Inflammatory macrophage treated with lipopolysaccharide for 1 hour (primary cell): ENCODE measurements at regions not wholly inside any gene's neighbourhood (a gene's known extent, or its start where the extent isn't known, plus 50 kb on each side); places are given as distances from the start of the nearest gene placed in this dataset.

Experiments used
- DNase-seq, 2 donors: peaks; one replicate each; pipeline ENCODE4 v3.0.0-alpha.2; 2020 to 2022

DNA sequence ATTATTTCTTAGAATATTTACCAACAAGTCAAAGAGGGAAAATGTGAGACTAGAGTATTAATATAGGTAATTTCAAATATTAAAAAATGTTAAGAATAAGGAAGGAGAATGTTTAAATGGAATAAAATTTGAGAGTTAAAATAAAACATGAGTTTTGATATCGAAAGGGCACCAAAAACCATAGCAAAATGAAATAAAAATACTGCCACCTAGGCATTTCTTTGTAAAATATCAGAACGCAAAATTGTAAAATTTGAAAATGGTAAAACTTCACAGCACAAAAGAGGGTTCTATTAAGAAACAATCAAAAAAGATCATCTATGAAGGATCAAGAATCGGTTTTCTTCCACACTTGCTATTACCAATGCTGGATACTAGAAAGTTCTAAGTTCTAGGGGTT, 418.3 kb downstream of the TAF11L14 start:
- no peak for DNase-seq

DNA sequence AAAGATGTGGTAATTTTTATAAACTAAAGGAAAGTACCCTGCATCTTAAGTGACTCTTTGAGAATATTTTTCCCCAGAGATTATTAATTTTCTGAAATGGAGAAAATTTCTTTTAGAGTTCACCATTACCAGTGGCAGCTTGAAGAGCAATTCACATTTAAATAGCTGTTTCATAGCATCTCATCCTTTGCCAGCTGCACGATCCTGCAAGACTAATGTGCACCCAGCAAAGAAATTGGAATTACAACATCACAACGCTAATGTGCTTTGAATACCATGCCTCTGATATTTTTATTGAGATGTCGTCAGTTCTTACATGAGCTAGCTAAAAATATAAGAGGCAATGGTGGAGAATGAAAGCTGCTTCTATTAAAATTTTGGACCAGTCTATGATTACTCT, 423.5 kb downstream of the TAF11L14 start:
- DNase-seq, result no peak

DNA sequence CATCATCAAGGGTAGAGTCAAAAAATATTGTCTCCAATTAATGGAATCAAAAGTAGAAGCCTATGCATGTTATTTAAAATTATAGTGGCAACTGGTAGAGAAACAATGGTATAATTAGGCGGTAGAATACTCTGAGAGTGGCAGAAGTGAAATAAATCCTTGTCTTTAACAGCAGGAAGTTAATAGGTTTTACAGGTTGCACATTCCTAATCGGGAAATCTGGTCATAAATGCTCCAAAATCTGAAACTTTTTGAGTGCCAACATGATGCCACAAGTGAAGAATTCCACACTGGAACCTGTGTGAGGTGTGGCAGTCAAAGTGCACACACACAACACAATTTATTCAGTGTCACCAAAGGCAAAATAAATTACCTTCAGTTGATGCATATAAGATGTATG, 433.4 kb downstream of the TAF11L14 start:
- no peak for DNase-seq

DNA sequence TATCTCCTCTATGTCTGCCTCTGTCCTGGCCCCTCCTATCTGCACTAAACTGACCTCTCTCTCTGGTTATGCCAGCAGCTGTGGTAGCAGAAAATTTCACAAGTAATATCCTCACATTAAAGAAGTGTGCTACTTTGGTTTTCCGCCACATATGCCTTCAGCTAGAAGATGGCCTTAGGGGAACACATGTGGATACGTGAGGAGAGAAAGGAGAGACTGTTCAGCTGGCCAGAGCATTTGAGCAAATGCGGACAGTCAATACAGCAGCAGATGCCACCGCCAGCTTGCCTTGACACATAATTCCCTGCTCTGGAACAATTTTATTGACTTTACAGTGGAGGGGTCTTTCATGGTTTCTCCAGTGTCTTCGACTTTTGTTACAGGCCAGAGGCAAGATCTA, 434.6 kb downstream of the TAF11L14 start:
- DNase-seq, result no peak

DNA sequence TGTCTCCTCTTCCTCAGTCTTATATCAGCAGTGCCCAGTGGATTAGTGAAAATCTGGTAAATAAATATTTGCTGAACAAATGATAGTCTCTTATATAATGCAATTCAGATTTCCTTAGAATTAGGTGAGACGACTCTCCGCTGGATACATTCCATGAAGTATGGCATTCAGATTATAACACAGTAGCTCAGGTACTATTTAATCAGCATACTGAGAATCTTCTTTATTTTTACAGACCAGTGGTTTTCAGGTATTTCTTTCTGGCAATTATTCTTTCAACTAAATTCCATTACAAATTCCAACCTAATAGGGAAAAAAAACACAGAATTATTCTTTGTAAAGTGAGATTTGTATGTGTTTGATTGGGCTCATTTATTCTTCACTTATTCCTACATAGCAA, 435.5 kb downstream of the TAF11L14 start:
- DNase-seq, result no peak

DNA sequence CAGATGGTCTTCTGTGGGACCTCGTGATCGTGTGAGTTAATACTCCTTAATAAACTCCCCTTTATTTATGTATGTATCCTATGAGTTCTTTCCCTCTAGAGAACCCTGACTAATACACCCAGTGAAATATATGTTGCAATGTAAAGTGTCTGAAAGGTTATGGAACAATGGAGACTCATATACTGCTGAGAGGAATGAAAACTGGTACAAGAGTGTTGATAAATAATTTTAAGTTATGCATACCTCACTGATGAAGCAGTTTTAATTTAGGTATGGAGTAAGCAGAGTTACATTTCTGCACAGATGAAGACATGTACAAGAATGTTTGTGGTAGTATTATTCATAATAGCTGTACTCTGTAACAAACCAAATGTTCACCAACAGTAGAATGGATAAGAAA, 438.3 kb downstream of the TAF11L14 start:
- no peak for DNase-seq

DNA sequence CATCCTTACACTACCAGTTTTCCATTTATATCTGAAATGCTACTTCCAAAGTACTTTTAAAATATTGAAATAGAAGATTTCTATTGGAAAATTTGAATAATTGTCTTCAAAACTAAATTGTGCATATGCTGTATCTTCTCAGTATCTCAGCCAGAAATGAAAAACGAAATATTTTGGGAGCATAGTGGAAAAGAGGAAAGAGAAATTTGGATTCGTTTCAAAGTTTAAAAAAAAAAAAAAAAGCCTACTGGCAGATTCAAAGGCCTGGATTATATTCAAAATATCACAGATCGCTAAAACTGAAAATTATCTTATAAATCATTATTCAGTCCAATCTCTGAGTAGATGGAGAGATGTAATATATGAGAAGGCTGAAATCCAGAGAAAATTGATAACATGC, 440.7 kb downstream of the TAF11L14 start:
- DNase-seq, result no peak

DNA sequence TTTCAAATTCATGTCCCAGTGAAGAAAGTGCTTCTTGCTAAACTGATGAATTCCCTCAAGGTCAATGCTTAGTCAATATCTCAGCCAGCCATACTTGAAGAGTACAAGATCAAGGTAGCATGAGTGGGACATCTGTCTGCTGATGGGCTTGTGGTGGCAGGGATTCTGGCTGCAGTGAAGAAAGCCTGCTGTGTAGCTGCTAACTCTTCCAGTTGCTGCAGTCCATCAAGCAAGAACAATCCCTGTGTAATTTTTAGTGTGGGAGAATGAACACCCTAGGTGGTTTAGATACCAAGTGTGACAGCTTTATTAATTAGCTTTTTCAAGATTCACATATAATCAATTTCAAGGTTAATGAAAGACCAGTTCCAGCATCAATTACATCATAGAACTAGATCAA, 443.9 kb downstream of the TAF11L14 start:
- DNase-seq, result no peak

DNA sequence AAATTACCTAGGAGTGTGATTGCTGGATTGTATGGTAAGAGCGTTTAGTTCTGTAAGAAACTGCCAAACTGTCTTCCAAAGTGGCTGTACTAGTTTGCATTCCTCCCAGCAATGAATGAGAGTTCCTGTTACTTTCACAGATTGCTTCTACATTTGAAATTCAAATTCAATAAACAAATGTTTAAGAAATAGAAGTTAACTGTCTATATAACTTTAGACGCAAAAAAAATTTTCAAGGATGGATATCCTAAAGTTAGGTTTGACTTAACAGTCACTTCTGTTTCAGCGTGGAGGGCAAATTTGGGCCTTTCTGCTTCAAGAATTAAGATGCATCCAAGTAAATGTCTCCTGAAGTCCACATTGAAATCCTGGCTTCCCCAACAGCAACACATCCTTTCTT, 445.6 kb downstream of the TAF11L14 start:
- no peak for DNase-seq

DNA sequence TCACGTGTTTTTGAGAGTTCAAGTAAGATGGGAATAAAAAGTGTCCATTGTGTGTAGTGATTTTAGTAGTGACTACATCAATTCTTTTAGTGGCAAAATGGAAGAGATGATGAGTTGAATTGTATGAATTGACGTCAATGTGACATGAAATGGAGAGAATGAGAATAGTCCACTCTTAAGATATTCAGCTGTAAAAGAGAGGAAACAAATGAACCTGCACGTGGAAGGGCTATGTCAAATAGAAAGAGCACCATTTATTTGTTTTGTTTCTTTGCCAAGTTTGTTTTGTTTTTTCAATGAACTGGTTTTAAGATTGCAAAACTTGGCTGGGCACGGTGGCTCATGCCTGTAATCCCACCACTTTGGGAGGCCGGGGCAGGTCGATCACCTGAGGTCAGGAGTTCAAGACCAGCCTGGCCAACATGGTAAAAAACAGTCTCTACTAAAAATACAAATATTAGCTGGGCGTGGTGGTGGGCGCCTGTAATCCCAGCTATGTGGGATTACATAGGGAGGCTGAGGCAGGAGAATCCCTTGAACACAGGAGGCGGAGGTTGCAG, 453.8 kb downstream of the TAF11L14 start:
- no peak for DNase-seq

DNA sequence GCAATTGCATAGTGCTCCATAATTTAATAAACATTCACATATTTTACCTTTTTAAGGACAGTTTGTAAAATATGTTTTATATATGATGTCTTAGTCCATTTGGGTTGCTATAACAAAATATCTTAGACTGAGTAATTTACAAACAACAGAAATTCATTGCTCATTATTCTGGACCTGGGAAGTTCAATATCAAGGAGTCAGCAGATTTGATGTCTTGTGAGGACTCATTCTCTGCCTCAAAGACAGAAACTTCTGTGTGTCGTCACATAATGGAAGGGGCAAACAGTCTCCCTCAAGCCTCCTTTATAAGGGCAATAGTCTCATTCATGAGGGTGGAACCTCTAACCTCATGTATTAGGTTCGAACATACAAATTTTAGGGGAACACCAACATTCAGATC, 455.9 kb downstream of the TAF11L14 start:
- DNase-seq, result no peak

DNA sequence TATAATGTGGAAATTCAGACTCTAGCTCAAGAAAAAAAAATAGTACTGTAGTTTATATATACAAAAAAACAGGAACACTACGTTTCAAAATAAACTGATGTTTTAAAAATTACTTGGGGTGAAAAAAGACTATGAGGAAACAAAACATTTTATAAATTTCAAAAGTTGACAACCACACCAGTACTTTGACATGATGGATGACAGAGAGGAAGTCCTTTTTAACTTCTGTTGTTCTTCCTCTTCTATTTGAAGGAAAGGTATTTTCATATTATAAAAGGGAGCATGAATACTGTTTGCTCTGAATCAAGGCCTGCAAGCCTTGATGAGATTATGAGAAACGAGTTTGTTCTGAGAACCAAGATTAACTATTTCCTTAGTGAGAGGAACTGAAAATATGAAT, 456.9 kb downstream of the TAF11L14 start:
- DNase-seq, result no peak

DNA sequence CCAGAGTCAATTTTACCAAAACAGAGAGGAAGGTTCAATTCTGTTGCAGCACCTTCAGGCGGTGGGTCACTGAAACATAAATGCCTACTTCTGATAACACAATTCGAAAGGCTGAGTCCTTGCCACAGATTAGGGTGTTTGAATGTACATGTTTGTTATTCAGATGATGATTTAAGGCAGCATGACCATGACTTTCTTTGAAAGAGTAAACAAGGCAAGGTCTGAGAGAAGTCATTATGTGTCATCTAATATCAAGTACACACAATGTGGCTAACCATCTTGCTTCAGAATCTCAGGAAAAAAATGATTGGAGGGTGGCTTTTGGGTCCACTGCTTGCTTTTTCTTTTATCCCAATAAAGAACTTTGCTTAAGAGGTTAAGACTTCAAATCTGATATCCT, 457.5 kb downstream of the TAF11L14 start:
- no peak for DNase-seq

DNA sequence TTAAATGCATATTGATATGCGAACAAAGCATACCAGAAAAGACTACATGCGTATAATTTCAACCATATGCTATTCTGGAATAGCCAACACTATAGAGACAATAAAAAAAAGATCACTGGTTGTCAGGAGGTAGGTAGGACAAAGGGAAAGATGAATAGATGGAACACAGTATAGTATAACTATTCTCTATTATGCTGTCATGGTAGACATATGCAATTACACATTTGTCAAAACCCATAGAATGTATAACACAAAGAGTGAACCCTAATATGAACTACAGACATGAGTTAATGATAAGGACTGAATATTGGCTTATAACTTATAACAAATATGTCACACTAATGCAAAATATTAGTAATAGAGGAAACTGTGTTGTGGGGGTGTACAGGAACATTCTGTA, 460.8 kb downstream of the TAF11L14 start:
- no peak for DNase-seq

DNA sequence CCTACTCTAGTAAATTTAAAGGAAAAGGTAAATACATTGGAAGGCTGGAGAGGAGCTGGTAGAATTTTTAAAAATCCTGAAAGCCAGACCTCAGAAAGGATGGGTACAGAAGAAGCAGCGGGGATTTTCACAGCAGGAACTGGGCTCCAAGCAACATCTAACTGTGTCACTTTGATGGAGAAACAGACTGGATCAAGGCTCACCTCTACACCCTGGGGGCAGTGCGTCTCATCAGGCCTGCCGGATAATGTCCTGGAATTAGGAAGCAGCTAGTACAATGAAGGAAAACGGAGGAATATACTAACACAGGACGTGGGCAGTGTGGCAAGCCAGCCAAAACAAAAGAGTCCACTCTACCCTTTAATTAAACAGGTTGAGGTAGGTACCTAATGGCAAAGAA, 463.6 kb downstream of the TAF11L14 start:
- no peak for DNase-seq

DNA sequence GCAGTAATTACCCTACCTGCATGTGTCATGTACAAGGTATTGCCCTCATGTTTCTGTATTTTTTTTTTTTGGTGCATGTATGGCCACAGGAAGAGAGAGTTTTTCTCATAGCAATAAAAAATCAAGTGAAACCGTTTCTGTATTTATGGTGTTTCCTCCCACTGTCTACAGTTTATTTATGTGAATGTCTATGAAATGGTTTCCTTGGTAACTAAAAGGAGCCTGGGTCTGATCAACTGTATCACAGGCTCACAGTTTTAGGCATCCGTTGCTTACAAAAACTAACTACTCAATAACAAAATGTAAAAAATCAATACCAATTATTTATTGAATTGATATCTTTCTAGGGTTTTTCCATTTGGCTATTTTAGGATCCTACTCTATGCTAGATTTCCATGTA, 464.4 kb downstream of the TAF11L14 start:
- no peak for DNase-seq

DNA sequence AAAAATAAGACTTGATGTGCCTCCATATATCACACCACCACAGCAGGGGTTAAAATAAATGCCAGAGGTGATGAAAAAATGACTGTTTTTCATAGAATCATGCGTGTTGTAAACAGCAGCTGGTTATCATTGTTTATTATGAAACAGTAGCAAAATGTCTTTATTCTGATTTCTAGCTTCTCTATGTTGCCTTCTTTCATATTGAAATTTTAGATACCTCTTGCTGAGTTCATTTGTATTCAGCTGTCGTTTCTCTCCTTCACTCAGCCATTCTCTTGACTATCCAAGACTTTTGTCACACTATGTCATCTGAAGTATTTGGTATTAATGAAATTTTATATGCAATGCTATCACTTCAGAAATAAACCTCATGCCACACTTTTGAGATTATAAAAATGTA, 465.0 kb downstream of the TAF11L14 start:
- no peak for DNase-seq

DNA sequence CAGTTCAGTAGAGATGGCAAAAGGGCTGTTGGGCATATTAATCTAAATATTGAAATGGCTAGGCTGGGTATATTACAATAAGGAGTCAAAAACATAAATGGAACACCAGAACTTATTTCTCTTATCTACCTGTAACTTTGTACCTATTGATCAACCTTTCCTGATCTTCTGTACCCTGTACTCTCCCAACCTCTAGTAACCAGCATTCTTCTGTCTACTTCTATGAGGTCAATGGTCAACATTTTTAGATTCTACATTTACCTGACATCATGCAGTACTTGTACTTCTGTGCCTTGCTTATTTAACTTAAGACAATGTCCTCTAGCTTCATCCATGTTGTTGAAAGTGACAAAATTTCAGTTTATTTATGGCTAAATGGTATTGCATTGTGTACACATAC, 467.3 kb downstream of the TAF11L14 start:
- no peak for DNase-seq

DNA sequence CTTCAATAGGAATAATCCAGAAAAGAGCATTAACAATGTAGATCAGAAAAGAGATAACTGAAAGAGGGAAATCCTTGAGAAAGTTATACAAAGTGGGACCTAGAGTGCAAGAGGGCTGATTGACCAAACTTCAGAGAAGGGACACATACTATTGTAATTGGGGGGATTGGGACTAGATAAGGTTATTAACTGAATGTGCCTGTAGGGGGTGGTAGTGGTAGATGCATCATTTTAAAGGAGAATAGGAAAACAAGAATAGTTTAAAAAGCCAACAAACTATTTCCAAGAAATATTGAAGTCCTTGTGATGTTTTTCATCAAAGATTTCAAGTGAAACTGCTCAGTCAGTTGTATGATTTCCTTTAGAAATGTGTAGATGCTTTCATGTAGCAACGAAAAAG, 468.5 kb downstream of the TAF11L14 start:
- DNase-seq, result no peak

DNA sequence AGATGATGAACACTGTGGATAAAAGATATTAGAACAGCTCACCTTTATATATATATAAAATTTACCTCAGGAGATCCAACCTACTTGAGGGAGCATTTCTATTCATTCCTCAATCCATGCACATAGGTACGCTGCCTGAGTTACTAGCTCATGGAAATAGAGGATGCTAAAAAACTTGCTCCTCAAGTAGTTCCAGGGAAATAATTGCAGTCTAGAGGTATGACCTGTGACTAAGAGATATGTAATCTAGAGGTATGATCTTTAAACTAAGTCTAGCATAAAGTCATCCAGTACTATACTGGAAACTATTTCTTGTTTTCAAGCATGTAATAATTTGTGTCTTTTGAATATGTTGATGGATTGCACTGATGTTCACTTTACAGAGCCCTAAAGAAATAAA, 471.2 kb downstream of the TAF11L14 start:
- no peak for DNase-seq

DNA sequence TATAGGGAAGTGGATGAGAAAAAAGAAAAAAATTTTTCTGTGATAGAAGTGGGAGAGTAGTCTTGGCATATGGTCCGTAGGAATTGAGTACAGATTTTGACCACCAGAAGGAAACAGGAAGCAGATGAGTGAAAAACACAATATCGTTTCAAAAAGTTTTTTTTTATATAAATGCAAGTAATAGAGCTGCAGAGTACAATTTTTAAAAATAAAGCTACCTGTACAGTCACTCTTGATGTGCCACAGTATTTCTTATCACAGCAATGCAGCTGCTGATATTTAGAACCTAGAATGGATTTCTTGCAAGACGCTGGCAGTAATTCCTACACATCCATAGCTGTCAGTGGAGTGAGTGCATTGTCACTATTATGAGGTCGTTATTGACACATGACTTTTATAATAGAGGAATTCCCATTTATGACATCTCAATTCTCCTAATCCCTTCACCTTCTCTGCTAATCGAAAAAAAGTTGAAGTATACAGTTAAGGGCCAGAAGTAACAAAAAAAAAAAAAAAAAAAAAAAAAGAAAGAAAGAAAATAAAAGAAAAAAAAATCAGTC, 477.7 kb downstream of the TAF11L14 start:
- no peak for DNase-seq

DNA sequence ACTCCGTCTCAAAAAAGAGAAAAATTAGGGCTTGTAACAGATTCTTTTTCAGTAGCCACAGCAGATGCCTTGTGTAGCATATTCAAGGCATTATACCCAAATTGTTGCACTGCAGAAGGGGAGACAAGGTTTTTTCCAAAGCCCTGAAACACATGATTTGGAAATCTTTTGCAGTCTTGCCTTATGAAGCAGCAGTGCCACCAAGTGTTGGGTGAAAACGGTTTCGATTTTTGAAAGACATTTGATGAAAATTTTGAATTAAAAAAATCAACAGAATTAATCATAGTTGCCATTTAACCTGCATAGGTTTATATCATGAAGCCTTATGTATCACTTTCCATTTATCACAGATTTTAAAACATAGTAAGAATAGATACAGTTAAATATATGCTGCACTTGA, 479.5 kb downstream of the TAF11L14 start:
- DNase-seq, result peak; percentile 20 to 29

DNA sequence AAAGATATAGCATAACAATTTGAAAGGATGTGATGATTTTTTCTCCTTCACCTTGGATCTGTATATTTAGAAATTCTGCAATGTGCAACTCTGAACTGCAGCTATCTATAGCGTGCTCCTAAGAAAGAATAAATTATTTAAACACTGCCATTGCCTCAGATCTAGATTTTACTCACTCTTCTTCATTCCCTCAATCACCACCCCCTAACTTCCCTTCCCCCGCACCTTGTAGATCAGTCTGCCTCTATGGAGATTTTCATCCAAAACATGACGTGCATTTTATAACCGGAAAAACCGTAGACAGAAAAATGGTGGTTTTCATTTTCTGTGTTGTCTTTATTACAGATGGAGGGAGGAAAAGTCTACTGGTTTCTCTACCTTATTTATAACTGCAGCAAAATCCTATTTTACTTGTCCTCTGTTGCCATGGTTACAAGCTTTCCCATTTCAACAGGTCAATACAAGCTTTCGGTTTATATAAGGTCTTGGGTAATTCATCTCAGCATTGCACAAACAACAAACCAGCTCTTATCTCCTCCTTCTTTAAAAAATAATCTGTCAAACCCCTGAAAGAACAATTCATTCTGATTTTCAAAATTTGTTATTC, 480.0 kb downstream of the TAF11L14 start:
- DNase-seq, result no peak

DNA sequence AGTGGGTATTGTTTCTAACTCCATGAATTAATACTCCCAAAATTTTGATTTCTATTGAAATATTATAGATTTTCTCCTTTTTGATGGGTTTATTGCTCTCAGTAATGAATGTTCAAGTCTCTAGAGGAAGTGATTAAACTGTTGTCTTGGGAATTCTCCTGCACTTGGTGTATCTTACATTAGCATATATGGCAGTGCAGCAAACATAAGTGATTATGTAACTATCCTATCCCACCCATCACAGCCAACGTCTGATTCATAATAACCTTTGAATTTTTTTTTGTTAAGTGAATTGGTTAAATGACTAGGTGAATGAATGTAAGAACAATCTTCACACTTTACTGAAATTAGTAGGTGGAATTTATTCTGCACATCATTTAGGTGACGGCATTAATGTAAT, 483.7 kb downstream of the TAF11L14 start:
- no peak for DNase-seq

DNA sequence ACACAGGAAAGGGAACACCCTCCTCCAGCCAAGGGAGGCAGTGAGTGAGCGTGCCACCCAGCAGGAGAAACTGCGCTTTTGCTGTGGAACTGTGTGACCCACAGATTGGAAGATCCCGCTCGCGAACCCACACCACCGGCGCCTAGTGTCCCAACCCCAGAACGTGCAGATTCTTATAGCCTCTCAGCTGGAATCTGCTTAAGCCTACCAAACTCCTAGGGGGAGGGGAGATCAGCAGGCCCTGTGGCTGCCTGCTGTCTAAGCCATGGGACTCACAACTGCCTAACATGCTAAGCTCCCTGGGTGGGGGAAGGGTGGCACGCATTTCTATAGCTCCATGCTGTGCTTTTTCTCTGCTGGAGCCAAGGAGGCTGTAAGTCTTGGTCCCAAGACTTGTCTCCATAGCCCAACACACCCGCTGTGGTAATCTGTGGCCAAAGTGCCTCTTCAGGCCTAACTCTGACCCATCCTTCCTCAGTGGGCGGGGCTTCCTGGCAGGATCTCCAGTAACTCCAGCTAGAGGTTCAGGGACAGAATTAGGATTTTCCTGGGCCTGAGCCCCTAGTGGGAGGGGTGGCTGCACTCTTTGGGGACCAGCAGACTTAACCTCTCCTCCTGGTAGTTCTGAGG, 485.0 kb downstream of the TAF11L14 start:
- no peak for DNase-seq
